Common myeloid progenitor, CD34-positive (primary cell): ENCODE measurements at regions not wholly inside any gene's neighbourhood (a gene's known extent, or its start where the extent isn't known, plus 50 kb on each side); places are given as distances from the start of the nearest gene placed in this dataset.

Source experiments
- CTCF ChIA-PET: fragments of 350-600 bp; sonication (Branson Sonifier 250); formaldehyde crosslinking; loops from one replicate; lab custom pipeline; 2021; ENCODE audit warnings: antibody characterized with exemption; lab: Charles Lee
- POLR2A ChIA-PET: fragments of 350-600 bp; sonication (Branson Sonifier 250); formaldehyde crosslinking; loops from one replicate; lab custom pipeline; 2021; ENCODE audit warnings: antibody characterized with exemption; lab: Charles Lee
- DNase-seq, 3 donors: peaks; one replicate each; pipeline versions ENCODE4 v3.0.0 to v3.0.0-alpha.2; 2013
- H3K27ac ChIP-seq, 2 experiments: 1 replicate in 1 of 2; 2 replicates in 1 of 2; pipeline ENCODE4 v1.7.0; 2013; ENCODE audit warnings: inconsistent platforms in 2 of 2, low read length in 2 of 2, mild to moderate bottlenecking in 2 of 2, low read depth in 1 of 2, moderate library complexity in 1 of 2; ENCODE audit not compliant: severe bottlenecking in 2 of 2, insufficient read depth in 1 of 2, poor library complexity in 1 of 2
- H3K27me3 ChIP-seq, 5 experiments: replicated peaks in 2 of 5; 1 replicate in 3 of 5; 2 replicates in 2 of 5; pipeline versions ENCODE4 v1.6.1 to v1.7.0; 2013; ENCODE audit warnings: low read length in 4 of 5, mild to moderate bottlenecking in 2 of 5, moderate library complexity in 2 of 5, inconsistent platforms in 1 of 5; ENCODE audit not compliant: insufficient read depth in 5 of 5, control insufficient read depth in 4 of 5
- H3K36me3 ChIP-seq, 4 experiments: 1 replicate in 2 of 4; 2 replicates in 2 of 4; pipeline versions ENCODE4 v1.6.1 to v1.7.0; 2013; ENCODE audit warnings: low read length in 3 of 4, control low read depth in 1 of 4, mild to moderate bottlenecking in 1 of 4; ENCODE audit not compliant: control insufficient read depth in 4 of 4, insufficient read depth in 4 of 4
- H3K4me1 ChIP-seq, 4 experiments: 1 replicate in 3 of 4; 2 replicates in 1 of 4; pipeline versions ENCODE4 v1.6.1 to v1.7.1; 2013; ENCODE audit warnings: low read length in 3 of 4, mild to moderate bottlenecking in 3 of 4, control low read depth in 1 of 4, inconsistent platforms in 1 of 4, moderate library complexity in 1 of 4; ENCODE audit not compliant: control insufficient read depth in 4 of 4, insufficient read depth in 4 of 4; ENCODE audit errors: control extremely low read depth in 1 of 4
- H3K4me3 ChIP-seq, 7 experiments: 1 replicate in 4 of 7; 2 replicates in 3 of 7; pipeline versions ENCODE4 v1.5.1 to v1.7.0; 2013; ENCODE audit warnings: mild to moderate bottlenecking in 7 of 7, low read length in 6 of 7, moderate library complexity in 6 of 7, inconsistent platforms in 2 of 7, low read depth in 2 of 7, control low read depth in 1 of 7; ENCODE audit not compliant: insufficient read depth in 4 of 7, control insufficient read depth in 1 of 7; ENCODE audit errors: extremely low read depth in 1 of 7
- H3K9me3 ChIP-seq, 5 experiments: 1 replicate in 4 of 5; 2 replicates in 1 of 5; pipeline versions ENCODE4 v1.6.1 to v1.7.1; 2013; ENCODE audit warnings: low read length in 4 of 5, mild to moderate bottlenecking in 2 of 5, inconsistent platforms in 1 of 5, low read depth in 1 of 5, moderate library complexity in 1 of 5; ENCODE audit not compliant: control insufficient read depth in 4 of 5, insufficient read depth in 2 of 5; ENCODE audit errors: control extremely low read depth in 1 of 5
- WGBS: methylation state at CpG from one replicate; pipeline ENCODE4 v1.1.5; 2013; ENCODE audit not compliant: insufficient coverage; 5-methylcytosine and 5-hydroxymethylcytosine counted together

GRCh38 chr1:115467790-115468189 lies 129.7 kb upstream of the NGF start:
- CTCF ChIA-PET, result interaction anchor here (2.1 kb wide), 1 partner anchor 330 kb away, joined by 7 read pairs; no protein-coding TSS in a partner anchor
- no peak for DNase-seq
- H3K9me3 ChIP-seq, result no peaks in the 10 kb centered on the region
- peaks cover 2 to 19% (median 16%) of the 10 kb centered on the region in 4 experiments for H3K4me1 ChIP-seq
- H3K36me3 ChIP-seq, result no peaks in the 10 kb centered on the region
- H3K27ac ChIP-seq, result no peak overlapping the region
- POLR2A ChIA-PET, result no interaction called here
- no peaks in the 10 kb centered on the region for H3K27me3 ChIP-seq
- H3K4me3 ChIP-seq, result no peak overlapping the region
- 100% methylated on average over 2 of the region's 3 CpGs for WGBS

- 97% methylated on average over 3 of the region's 4 CpGs for WGBS
- ChIA-PET CTCF (interaction anchor here (2.1 kb wide), 1 partner anchor 329 kb away, joined by 7 read pairs; no protein-coding TSS in a partner anchor), POLR2A (no interaction called here)
- Histone ChIP-seq H3K9me3 (no peaks in the 10 kb centered on the region), H3K27ac (no peak overlapping the region), H3K4me3 (no peak overlapping the region), H3K36me3 (no peaks in the 10 kb centered on the region), H3K27me3 (no peaks in the 10 kb centered on the region), H3K4me1 (peaks cover 5 to 25% (median 21%) of the 10 kb centered on the region in 4 experiments)
- no peak for DNase-seq
Observed at GRCh38 chr1:115467196-115467595, 129.1 kb upstream of the NGF start.

- WGBS, result 100% methylated on average over 2 of the region's 3 CpGs
- H3K27me3 ChIP-seq, result no peaks in the 10 kb centered on the region
- H3K4me3 ChIP-seq, result no peak overlapping the region
- POLR2A ChIA-PET, result no interaction called here
- CTCF ChIA-PET, result interaction anchor here (1.3 to 2.1 kb wide), 2 partner anchors 130 to 328 kb away, joined by 3 to 7 read pairs; no protein-coding TSS in a partner anchor
- no peak overlapping the region for H3K27ac ChIP-seq
- H3K36me3 ChIP-seq, result no peaks in the 10 kb centered on the region
- DNase-seq, result no peak
- no peaks in the 10 kb centered on the region for H3K9me3 ChIP-seq
- H3K4me1 ChIP-seq, result peaks cover 5 to 26% (median 24%) of the 10 kb centered on the region in 4 experiments
Observed at GRCh38 chr1:115466433-115466832, 128.4 kb upstream of the NGF start.

GRCh38 chr1:115465802-115466363 lies 127.8 kb upstream of the NGF start:
- POLR2A ChIA-PET, result no interaction called here
- CTCF ChIA-PET, result interaction anchor here (0.5 to 2.1 kb wide), 3 partner anchors 106 to 328 kb away, joined by 3 to 7 read pairs (median 3); no protein-coding TSS in a partner anchor
- H3K36me3 ChIP-seq, result no peaks in the 10 kb centered on the region
- 83% methylated on average over 4 of the region's 4 CpGs for WGBS
- H3K27me3 ChIP-seq, result no peaks in the 10 kb centered on the region
- H3K27ac ChIP-seq, result no peak overlapping the region
- H3K4me3 ChIP-seq, result no peak overlapping the region
- peaks cover 5 to 26% (median 21%) of the 10 kb centered on the region in 4 experiments for H3K4me1 ChIP-seq
- DNase-seq, result no peak
- H3K9me3 ChIP-seq, result no peaks in the 10 kb centered on the region

GRCh38 chr1:115463347-115463746 lies 125.3 kb upstream of the NGF start:
- Histone ChIP-seq H3K36me3 (no peaks in the 10 kb centered on the region), H3K4me3 (no peak overlapping the region), H3K27ac (no peak overlapping the region), H3K9me3 (no peaks in the 10 kb centered on the region), H3K27me3 (no peaks in the 10 kb centered on the region), H3K4me1 (peaks cover 3 to 12% (median 10%) of the 10 kb centered on the region in 4 experiments)
- POLR2A ChIA-PET, result no interaction called here
- no peak for DNase-seq
- CTCF ChIA-PET, result interaction anchor here (1.4 to 1.7 kb wide), 2 partner anchors 12 to 326 kb away, joined by 4 to 5 read pairs; no protein-coding TSS in a partner anchor

- H3K27me3 ChIP-seq, result no peaks in the 10 kb centered on the region
- H3K4me3 ChIP-seq, result peak overlapping the region in 1 of 7 experiments; percentile 29
- CTCF ChIA-PET, result interaction anchor here (1.3 to 1.4 kb wide), 2 partner anchors 8 to 11 kb away, joined by 4 read pairs; no protein-coding TSS in a partner anchor
- no peaks in the 10 kb centered on the region for H3K36me3 ChIP-seq
- 0% methylated on average over 3 of the region's 4 CpGs for WGBS
- POLR2A ChIA-PET, result no interaction called here
- H3K27ac ChIP-seq, result no peak overlapping the region
- DNase-seq, result peak; percentile 14 to 76 (median 62)
- peaks cover 3 to 9% (median 9%) of the 10 kb centered on the region in 4 experiments for H3K4me1 ChIP-seq
- H3K9me3 ChIP-seq, result no peaks in the 10 kb centered on the region
Observed at GRCh38 chr1:115462566-115463076, 124.6 kb upstream of the NGF start.

- Histone ChIP-seq H3K36me3 (no peaks in the 10 kb centered on the region), H3K9me3 (no peaks in the 10 kb centered on the region), H3K27me3 (no peaks in the 10 kb centered on the region), H3K4me1 (peaks cover 3 to 9% (median 9%) of the 10 kb centered on the region in 4 experiments), H3K4me3 (no peak overlapping the region), H3K27ac (no peak overlapping the region)
- DNase-seq, result no peak
- ChIA-PET POLR2A (interaction anchor here (0.6 kb wide), 1 partner anchor 10 kb away, joined by 5 read pairs; no protein-coding TSS in a partner anchor), CTCF (interaction anchor here (1.3 kb wide), 1 partner anchor 9 kb away, joined by 4 read pairs; no protein-coding TSS in a partner anchor)
- WGBS, result 100% methylated on average over 4 of the region's 5 CpGs
Observed at GRCh38 chr1:115461526-115461925, 123.5 kb upstream of the NGF start.
